ENCODE measurements at regions not wholly inside any gene's neighbourhood (a gene's known extent, or its start where the extent isn't known, plus 50 kb on each side); places are given as distances from the start of the nearest gene placed in this dataset.

- no peak for TF ChIP-seq FOXP2 (optimal IDR thresholded peaks at IDR 0.05; ENCODE audit: borderline replicate concordance, extremely low read depth, extremely low read length, insufficient read depth)
- no peak for TF ChIP-seq TAF1 (IDR thresholded peaks at IDR 0.05; ENCODE audit: borderline replicate concordance, insufficient read depth, low read length)
- no peak for TF ChIP-seq SIN3A (IDR thresholded peaks at IDR 0.05; ENCODE audit: borderline replicate concordance, insufficient read depth, low read length)
- TF ChIP-seq REST (IDR thresholded peaks at IDR 0.05; ENCODE audit: insufficient read depth in 1 of 2, low read depth in 2 of 2, low read length in 2 of 2) = no peak
- no peak for TF ChIP-seq POLR2AphosphoS5 (IDR thresholded peaks at IDR 0.05; ENCODE audit: low read depth, low read length)
These were observed 536.8 kb upstream of the DSEL start for GRCh38 chr18:68053290-68053689.

GRCh38 chr18:68041327-68041726 lies 524.8 kb upstream of the DSEL start:
- TF ChIP-seq FOXP2 (optimal IDR thresholded peaks at IDR 0.05; ENCODE audit: borderline replicate concordance, extremely low read depth, extremely low read length, insufficient read depth) = no peak
- TF ChIP-seq TAF1 (IDR thresholded peaks at IDR 0.05; ENCODE audit: borderline replicate concordance, insufficient read depth, low read length) = no peak
- no peak for TF ChIP-seq REST (IDR thresholded peaks at IDR 0.05; ENCODE audit: insufficient read depth in 1 of 2, low read depth in 2 of 2, low read length in 2 of 2)
- TF ChIP-seq POLR2AphosphoS5 (IDR thresholded peaks at IDR 0.05; ENCODE audit: low read depth, low read length) = no peak
- TF ChIP-seq SIN3A (IDR thresholded peaks at IDR 0.05; ENCODE audit: borderline replicate concordance, insufficient read depth, low read length) = no peak

- TF ChIP-seq TAF1 (IDR thresholded peaks at IDR 0.05; ENCODE audit: borderline replicate concordance, insufficient read depth, low read length) (no peak), POLR2AphosphoS5 (IDR thresholded peaks at IDR 0.05; ENCODE audit: low read depth, low read length) (no peak), FOXP2 (optimal IDR thresholded peaks at IDR 0.05; ENCODE audit: borderline replicate concordance, extremely low read depth, extremely low read length, insufficient read depth) (no peak), SIN3A (IDR thresholded peaks at IDR 0.05; ENCODE audit: borderline replicate concordance, insufficient read depth, low read length) (no peak), REST (IDR thresholded peaks at IDR 0.05; ENCODE audit: insufficient read depth in 1 of 2, low read depth in 2 of 2, low read length in 2 of 2) (no peak)
These were observed 523.7 kb upstream of the DSEL start for GRCh38 chr18:68040198-68040597.

DNA sequence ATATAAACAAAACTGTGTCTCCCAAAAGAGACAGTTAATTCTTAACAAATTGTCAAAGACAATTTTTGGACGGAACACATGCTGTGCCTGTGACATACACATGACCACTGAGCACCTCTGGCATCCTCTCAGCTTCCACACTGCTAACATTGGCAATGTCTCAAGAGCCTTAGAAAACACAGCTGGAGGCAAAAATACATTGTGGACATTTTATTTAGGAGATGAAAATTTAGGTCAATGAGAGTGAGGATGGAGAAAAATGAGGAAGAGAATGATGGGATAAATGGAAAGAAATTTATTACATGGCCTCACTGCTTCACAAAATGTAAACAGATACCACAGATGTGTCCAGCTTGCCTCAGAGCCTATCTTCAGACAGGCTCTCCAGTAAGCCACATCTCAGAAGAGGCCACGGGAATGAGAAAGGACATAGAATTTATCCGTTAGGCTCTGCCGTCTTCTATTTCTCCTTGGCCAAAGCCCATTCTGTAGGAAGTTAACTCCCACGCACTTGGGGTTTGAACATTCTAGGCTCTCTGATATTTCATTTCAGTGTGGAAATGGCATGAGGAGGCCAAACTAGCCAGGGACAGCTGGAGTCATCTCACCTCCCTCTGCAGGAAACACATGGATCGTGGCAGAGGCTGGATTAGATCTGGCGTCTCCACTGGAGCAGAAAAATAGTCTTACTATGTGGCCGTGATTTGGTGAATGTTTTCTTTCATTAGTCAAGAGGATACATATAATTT lies 519.4 kb upstream of the DSEL start:
- TF ChIP-seq REST (IDR thresholded peaks at IDR 0.05; ENCODE audit: insufficient read depth in 1 of 2, low read depth in 2 of 2, low read length in 2 of 2) (no peak), FOXP2 (optimal IDR thresholded peaks at IDR 0.05; ENCODE audit: borderline replicate concordance, extremely low read depth, extremely low read length, insufficient read depth) (no peak), SIN3A (IDR thresholded peaks at IDR 0.05; ENCODE audit: borderline replicate concordance, insufficient read depth, low read length) (no peak), TAF1 (IDR thresholded peaks at IDR 0.05; ENCODE audit: borderline replicate concordance, insufficient read depth, low read length) (no peak), POLR2AphosphoS5 (IDR thresholded peaks at IDR 0.05; ENCODE audit: low read depth, low read length) (no peak)
